ENCODE measurements at regions not wholly inside any gene's neighbourhood (a gene's known extent, or its start where the extent isn't known, plus 50 kb on each side); places are given as distances from the start of the nearest gene placed in this dataset.
"Not testable (repeated sequence)": the region's sequence is repeated elsewhere in the genome, so short reads cannot be mapped to it uniquely, and the experiment has no call there.

GRCh38 chr17:71769850-71770249 is 351.0 kb upstream of the SOX9 start:
- no peak for DNase-seq

DNA sequence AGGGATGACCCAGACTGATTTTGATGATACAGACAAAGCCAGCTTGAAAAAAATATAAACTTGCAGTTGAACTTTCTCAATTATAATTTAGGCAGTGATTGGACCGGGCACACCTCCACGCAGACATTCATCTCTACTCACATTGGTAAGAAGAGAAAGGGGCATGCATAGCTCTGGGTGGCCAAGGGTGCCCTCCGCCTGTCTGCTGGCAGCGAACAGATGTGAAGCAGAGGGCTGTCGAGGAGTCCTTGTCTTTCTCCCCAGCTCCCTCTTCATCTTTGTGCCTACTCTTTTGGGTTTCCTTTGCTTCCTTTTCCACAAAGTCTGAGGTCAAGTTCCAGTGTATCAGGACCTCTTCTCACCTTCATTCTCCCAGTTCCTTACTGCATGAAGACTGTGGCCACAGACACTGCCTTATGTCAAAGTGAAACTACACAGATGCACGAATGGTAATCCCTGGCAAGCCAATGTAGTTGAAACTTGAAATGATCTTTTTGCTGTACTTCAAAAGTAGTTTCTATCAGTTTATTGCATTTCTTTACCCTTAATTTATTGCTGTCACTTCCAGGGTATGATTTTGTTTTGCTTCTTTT is 343.7 kb upstream of the SOX9 start:
- no peak for DNase-seq

- no peak for DNase-seq
These were observed 341.3 kb upstream of the SOX9 start for GRCh38 chr17:71779482-71779881.

- no peak for DNase-seq
These were observed 340.2 kb upstream of the SOX9 start for GRCh38 chr17:71780596-71780995.

DNA sequence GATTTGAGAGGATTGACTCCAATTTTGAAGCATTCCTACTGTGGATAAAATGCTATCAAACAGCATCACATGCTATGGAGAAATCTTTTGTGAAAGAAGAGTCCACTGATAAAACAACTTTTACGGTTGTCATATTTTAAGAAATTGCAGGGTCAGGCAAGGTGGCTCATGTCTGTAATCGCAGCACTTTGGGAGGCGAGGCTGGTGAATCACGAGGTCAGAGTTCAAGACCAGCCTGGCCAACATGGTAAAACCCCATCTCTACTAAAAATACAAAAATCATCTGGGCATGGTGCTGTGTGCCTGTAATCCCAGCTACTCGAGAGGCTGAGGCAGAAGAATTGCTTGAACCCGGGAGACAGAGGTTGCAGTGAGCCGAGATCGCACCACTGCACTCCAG is 338.8 kb upstream of the SOX9 start:
- DNase-seq = not testable (repeated sequence)

DNA sequence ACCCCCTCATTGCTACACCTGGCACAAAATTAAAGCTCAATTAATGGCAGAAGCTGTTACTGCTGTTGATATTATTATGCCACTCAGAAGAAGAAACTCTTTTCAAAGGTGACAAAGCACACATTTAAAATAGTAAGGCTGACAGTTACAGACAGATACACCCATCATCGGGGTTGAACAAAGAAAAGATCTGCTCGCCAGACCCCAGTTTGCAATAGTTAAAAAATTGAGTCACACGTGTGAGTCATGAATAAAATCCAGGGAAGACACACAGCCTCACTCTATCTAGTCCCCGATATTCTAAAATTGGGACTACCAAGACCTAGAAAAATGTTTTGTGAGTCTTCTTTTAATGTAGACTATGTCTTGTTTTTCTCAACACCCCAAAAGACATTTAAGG is 330.0 kb upstream of the SOX9 start:
- no peak for DNase-seq

GRCh38 chr17:71791311-71791710 is 329.5 kb upstream of the SOX9 start:
- no peak for DNase-seq

DNA sequence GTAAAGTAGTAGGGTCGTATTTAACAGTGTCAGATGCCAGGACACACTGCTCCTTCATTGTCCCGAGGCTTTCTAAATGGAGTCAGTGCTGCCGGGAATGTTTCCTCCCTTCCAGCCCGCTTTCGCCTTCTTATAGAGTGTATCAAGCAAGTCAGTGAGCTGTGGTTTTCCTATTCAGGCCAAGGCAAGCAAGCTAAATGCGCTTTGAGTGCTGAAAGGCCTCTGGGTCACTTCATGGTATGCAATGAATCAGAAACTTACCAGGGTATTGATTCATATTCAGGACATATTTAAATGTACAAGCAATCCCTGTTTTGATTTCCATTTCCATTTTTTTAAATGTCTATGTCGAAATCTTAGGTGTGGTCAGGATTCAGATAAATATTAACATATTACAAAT is 327.9 kb upstream of the SOX9 start:
- DNase-seq = no peak

DNA sequence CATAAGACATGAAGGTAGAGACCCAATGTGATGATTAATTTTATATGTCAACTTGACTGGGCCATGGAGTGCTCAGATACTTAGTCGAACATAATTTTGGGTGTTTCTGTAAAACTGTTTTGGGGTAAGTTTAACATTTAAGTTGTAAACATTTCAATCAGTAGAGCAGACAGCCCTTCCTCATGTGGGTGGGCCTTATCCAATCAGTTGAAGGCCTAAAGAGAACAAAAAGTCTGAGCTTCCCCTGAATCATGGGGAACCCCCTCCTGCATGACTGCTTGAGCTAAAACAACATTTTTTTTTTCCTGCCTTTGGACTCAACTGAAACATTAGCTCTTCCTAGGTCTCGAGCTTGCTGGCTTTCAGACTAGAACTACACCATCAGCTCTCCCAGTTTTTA is 327.3 kb upstream of the SOX9 start:
- DNase-seq = no peak

- DNase-seq = no peak
These were observed 322.1 kb upstream of the SOX9 start for GRCh38 chr17:71798701-71799100.

- no peak for DNase-seq
These were observed 321.2 kb upstream of the SOX9 start for GRCh38 chr17:71799657-71800056.

GRCh38 chr17:71801301-71801700 is 319.5 kb upstream of the SOX9 start:
- DNase-seq = no peak

DNA sequence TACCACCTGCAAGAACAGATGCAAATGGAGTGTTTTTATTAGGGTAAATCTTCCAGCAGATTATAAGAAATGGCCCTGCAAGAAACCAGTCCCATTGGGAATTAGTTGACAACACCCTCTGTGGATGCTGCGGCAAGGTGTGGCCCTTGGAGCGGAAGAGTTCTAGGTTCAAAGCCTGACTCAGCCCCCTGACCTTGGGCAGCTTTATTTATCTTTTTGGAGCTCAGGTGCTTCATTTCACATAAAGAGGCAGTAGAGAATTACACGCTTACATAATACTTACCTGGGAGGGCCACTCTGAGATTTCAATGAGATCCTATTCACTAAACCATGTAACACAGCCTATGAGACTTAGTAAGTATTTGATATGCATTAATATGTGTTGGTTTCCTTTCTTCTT is 318.2 kb upstream of the SOX9 start:
- no peak for DNase-seq

DNA sequence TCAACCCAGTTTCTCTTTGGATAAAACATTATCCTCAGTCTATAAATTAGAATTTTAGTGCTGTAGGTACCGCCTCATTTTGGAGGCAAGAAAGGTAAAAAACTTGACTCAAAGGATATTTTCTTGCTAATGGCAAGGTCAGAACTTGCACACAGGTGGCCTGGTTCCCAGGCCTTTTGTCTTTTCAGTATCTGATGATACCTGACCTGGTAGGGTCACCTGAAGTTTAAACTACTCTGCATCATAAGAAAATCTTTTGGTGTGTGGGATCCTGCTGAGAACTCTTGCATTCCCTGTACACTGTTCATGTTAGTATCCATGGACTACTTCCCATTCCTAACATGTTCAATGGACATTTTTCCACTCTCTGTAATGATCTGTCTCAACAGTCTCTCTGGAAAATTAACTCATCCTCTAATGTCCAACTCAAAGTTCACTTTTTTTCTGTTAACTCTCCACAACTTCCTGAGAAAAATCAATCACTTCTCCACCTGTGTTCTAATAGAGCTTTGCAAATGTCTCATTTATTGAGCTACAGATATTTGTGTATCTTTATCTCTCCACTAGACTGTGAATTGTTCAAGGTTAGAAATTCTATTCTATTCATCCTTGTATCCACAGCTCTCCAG is 317.1 kb upstream of the SOX9 start:
- no peak for DNase-seq

GRCh38 chr17:71809537-71809936 is 311.3 kb upstream of the SOX9 start:
- DNase-seq = no peak

GRCh38 chr17:71813861-71814260 is 307.0 kb upstream of the SOX9 start:
- DNase-seq = not testable (repeated sequence)

- no peak for DNase-seq
These were observed 299.3 kb upstream of the SOX9 start for GRCh38 chr17:71821511-71821910.

GRCh38 chr17:71824671-71825070 is 296.1 kb upstream of the SOX9 start:
- no peak for DNase-seq

- no peak for DNase-seq
These were observed 295.1 kb upstream of the SOX9 start for GRCh38 chr17:71825687-71826086.

DNA sequence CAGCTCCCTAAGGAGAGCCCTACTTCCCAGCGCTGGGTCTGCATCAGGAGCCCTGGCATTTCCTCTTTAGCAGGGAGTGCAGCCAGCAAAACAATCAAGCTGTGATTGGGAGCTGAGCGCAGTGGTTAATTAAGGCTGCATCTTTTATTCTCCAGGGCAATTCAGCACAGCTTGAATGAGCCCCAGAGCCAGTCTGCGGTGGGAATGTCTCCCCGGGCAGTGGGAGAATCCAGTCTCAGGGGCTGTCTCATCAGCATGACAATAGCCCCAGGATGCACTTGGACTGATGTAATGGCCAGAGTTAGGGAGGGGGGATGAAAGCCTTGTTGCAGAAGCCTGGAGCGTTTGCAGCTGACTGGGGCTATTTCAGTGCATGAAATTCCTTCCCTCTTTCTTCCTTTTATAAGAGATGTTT is 292.6 kb upstream of the SOX9 start:
- DNase-seq = no peak

- DNase-seq = no peak
These were observed 290.0 kb upstream of the SOX9 start for GRCh38 chr17:71830866-71831265.

GRCh38 chr17:71842986-71843385 is 277.8 kb upstream of the SOX9 start:
- no peak for DNase-seq

DNA sequence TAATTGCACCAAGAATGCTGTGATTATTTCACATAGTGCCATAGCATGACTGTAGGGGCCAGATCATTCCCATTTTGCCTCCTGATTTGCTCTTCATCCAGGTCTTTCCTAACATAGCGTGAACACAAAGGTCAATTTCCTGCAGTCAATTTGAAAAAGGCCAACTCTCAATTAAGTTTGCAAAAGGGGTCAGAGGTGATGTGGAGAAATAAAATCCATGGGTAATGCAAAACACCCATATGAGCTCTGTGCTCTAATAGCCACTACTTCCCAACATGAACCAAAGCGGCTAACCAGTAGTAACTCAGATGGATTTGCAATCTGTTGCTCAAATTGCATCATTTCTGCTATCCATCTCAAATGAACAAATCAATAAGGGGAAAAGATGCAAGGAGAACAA is 275.5 kb upstream of the SOX9 start:
- no peak for DNase-seq

GRCh38 chr17:71846561-71847110 is 274.2 kb upstream of the SOX9 start:
- no peak for DNase-seq

All from stimulated activated CD4-positive, alpha-beta T cell treated with anti-CD3 and anti-CD28 coated beads, Interleukin-2, amount 100 ng/mL, for 48 hours (primary cell).